SW480 (cell line): ENCODE measurements at regions not wholly inside any gene's neighbourhood (a gene's known extent, or its start where the extent isn't known, plus 50 kb on each side); places are given as distances from the start of the nearest gene placed in this dataset.

Experiments
- DNase-seq: peaks from one replicate; pipeline ENCODE4 v3.0.0-alpha.2; 2016; ENCODE audit warnings: low spot score

- no peak for DNase-seq
These were observed 189.8 kb downstream of the INSIG2 start for GRCh38 chr2:118278046-118278445.

GRCh38 chr2:118274841-118275510 lies 186.7 kb downstream of the INSIG2 start:
- DNase-seq, result peak; percentile 57

- DNase-seq, result no peak
These were observed 184.1 kb downstream of the INSIG2 start for GRCh38 chr2:118272391-118272790.

DNA sequence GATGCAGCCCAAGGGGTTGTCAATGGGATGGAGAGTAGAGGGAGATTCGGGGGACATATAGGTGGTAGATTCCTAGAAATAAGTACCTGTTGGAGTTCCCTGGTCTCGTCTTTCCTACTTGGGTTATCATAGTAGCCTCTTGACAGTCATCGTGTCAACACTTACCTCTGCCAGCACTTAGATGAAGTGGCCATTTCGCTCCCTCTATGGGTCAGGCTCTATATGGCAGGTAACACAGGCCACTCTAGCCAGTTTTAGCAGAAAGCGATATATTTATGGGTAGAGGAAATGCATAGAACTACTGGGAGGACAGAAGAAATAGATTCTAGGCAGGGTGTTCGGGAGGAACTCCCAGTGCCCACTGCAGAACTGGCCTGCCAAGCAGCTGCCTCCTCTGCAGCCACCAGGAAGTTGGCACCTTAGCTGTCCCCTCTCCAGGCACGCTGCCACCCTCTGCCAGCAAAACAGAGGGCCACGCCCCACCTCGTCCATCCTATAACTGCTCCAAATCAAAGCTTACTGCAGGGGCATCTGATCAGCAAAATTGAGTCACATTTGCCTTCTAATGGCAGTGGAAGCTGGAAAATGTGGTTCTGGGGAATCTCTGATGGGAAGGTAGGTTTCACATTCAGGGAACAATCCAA lies 181.3 kb downstream of the INSIG2 start:
- DNase-seq, result peak; percentile 24

- DNase-seq, result no peak
These were observed 180.0 kb downstream of the INSIG2 start for GRCh38 chr2:118268268-118268667.

DNA sequence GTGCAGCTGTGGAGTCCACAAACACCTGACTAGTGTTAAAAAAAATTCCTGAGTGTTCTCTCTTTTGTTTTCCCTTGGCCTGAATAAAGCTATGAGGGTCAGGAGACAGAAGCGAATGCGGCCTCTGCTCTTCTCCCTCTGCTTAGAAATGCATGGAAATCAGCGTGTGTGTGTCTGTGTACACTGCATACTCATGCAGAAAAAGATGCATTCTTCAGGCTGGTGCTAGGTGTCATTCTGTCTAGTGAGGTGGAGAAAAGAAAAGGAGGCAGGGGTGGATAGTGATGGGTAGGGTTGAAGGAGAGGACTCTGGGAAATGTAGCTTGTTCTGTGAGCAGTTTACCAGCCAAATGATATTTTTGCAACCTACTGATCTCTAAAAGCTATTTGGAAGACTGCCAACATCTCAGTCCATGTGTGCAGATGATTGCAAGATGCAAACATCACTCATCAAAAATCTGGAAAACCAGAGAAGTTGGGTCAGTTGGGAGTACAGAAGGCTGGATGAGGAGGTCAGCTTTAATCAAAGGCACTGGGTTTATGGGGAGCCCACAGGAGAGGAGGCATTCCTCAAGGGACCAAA lies 177.7 kb downstream of the INSIG2 start:
- DNase-seq, result no peak

DNA sequence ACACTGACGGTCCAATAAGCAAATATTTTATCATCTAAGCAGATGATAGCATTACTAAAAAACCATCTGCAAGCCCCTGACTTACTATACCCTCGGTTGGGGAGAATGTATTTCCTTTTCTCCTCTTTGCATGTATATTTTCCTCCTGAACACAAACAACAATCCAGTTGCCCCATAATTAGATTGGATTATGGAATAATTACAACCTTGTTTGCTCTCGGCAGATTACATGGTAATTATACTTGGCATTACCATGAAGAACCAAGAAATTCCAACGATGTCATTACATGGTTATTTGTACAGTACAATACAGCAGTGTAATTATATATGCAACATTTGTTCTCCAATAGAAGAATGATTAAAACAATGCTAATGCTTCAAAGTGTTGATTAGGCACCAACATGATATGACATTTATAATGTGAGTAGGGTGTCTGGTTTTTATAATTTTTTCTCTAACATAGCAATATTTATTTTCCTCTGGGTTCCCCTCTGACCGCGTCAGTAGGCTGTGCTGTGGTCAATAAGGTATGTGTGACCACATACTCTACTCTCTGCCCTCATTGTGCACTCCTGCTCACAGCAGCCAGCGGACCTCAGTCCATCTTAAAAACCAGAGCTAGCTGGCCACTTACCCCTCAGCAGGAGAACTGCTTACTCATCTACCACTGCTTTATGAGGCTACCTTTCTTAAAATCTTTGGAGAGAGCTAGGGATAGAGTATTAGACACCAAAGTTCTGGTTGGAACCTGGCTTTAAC lies 176.1 kb downstream of the INSIG2 start:
- peak; percentile 27 for DNase-seq

- no peak for DNase-seq
These were observed 169.4 kb downstream of the INSIG2 start for GRCh38 chr2:118257696-118258095.

GRCh38 chr2:118255771-118256372 lies 167.6 kb downstream of the INSIG2 start:
- DNase-seq, result no peak

GRCh38 chr2:118255301-118255700 lies 167.0 kb downstream of the INSIG2 start:
- no peak for DNase-seq

DNA sequence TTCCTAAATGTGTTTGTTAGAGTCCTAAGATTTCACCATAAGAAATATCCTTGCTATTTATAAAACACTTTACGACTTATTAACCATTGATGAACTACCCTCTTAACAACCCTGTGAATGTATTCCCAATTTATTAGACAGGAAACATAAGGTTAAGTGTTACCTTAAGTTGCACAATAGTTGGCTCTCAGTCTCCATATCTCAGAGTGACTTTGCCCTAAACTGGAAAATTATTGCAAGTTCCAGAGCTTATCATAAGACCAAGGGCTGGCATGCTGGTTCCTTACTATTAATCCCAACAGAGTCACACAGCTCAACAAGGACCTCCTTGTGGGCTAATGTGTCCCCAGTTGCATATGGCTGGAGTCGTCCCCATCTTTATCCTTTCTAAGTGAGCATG lies 165.8 kb downstream of the INSIG2 start:
- DNase-seq, result no peak

DNA sequence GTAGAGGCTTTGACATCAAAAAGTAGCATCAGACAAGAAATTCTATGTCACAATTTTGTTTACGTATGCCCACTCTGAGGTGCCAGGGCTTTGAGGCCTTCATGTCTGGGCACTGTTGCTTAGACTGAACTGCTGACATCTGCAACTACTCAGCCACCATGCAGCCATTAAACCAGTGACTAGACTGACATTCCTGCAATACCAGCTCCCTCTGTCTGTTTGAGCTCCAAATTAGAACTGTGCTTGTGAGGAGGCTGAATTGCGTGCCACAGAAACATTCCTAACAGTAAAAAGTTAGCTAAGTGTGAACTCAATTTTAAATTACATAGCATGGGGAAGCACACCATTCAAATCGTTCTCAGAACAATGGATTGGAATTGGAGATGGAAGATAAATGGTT lies 163.2 kb downstream of the INSIG2 start:
- no peak for DNase-seq

DNA sequence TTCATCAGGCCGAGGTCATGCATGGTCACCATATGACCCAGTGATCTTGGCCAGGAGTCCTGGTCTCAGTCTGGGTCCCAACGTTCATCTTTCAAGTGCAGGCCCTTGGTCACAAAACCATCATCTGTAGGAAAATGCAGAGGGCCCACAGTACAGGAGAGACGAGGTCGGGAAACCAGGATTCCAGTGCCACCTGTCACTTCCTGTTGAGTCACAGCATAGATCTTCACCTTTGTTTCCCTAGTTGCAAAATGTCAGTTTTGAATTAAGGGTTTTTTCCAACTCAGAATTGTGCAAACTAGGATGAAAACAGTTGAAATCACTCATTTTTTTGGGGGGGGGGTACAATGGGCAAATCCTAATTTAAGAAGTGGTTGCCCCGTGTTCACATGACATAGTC lies 162.2 kb downstream of the INSIG2 start:
- peak; percentile 43 for DNase-seq

DNA sequence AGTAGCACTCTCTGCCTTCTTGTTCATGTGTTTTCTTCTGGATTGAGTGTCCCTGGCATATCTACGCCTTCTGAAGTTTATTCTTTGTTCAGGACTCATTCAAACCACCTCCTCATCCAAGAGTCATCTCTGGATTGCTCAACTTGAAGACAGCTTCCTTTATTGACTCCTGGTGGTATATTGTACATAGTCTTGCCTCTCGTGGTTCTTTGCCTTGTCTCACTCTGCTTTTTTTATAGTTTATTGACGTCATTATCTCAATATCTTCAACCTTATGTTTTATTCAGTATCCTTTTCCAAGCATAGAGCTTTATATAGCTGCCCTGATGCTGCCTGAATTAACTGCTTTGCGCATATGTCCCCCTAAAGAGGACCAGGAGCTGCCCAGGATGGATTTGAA lies 161.7 kb downstream of the INSIG2 start:
- DNase-seq, result no peak

GRCh38 chr2:118249531-118249930 lies 161.3 kb downstream of the INSIG2 start:
- DNase-seq, result no peak

- DNase-seq, result no peak
These were observed 158.5 kb downstream of the INSIG2 start for GRCh38 chr2:118246726-118247125.

- DNase-seq, result no peak
These were observed 157.8 kb downstream of the INSIG2 start for GRCh38 chr2:118246079-118246478.

DNA sequence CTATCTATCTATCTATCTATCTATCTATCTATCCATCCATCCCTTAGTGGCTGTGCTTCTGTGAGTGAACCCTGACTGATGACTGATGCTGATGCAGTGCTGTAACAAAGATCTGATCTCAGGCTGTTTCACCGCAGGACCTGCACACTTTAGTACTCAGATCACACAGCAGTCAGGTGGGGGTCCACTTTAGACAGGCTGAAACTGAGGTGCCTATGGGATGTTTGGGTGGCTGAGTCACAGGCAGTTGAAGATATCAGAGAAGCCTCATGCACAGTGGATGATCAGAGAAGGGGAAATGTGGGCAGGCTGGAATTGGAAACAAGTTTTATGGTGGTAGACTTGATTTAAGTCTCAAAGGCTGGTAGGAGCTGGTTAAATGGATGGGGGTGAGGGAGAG lies 156.4 kb downstream of the INSIG2 start:
- DNase-seq, result no peak

- DNase-seq, result no peak
These were observed 154.8 kb downstream of the INSIG2 start for GRCh38 chr2:118243031-118243430.

DNA sequence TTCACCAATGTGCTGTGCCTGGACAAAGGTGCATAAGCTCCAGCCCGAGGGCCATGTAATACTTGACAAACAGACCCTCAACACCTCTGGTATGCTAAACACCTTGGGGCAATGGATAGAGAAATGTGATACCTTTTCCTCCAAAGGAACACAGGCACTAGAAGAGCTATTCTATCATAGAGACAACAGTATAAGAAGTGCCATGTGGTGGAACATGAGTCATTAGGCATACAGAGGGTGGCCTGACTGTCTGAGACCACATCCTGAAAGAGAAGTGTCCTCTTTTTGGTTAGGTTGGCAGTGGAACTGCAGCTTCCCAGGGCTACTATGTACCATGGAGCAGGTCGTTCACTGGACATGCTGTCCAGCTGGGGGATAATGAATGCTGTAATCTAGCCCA lies 153.9 kb downstream of the INSIG2 start:
- DNase-seq, result peak; percentile 83

- no peak for DNase-seq
These were observed 152.9 kb downstream of the INSIG2 start for GRCh38 chr2:118241128-118241527.

GRCh38 chr2:118240276-118240675 lies 152.0 kb downstream of the INSIG2 start:
- no peak for DNase-seq
